ENCODE measurements at regions not wholly inside any gene's neighbourhood (a gene's known extent, or its start where the extent isn't known, plus 50 kb on each side); places are given as distances from the start of the nearest gene placed in this dataset.

- TF ChIP-seq CTCF (conservative IDR thresholded peaks at IDR 0.05; ENCODE audit: low read depth, low read length): no peak
- no peak overlapping the region for H3K4me3 ChIP-seq (ENCODE audit: low read length)
- DNase-seq (ENCODE audit: low read depth): no peak
Observed at GRCh38 chr6:121515630-121516265, 80.3 kb downstream of the GJA1 start.

DNA sequence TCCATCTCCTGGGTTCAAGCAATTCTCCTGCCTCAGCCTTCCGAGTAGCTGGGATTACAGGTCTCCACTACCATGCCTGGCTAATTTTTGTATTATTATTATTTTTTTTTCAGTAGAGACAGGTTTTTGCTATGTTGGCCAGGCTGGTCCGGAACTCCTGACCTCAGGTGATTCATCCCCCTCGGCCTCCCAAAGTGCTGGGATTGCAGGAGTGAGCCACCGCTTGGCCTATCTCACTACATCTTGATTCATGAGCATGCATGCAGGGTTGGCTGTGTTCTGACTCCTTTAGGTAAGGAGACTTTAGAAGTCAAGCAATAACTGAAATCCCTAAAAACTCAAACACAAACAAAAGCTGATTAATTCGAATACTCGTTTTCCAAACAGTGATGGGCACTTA is 80.9 kb downstream of the GJA1 start:
- no peak overlapping the region for H3K4me3 ChIP-seq (ENCODE audit: low read length)
- no peak for TF ChIP-seq CTCF (conservative IDR thresholded peaks at IDR 0.05; ENCODE audit: low read depth, low read length)
- no peak for DNase-seq (ENCODE audit: low read depth)

DNA sequence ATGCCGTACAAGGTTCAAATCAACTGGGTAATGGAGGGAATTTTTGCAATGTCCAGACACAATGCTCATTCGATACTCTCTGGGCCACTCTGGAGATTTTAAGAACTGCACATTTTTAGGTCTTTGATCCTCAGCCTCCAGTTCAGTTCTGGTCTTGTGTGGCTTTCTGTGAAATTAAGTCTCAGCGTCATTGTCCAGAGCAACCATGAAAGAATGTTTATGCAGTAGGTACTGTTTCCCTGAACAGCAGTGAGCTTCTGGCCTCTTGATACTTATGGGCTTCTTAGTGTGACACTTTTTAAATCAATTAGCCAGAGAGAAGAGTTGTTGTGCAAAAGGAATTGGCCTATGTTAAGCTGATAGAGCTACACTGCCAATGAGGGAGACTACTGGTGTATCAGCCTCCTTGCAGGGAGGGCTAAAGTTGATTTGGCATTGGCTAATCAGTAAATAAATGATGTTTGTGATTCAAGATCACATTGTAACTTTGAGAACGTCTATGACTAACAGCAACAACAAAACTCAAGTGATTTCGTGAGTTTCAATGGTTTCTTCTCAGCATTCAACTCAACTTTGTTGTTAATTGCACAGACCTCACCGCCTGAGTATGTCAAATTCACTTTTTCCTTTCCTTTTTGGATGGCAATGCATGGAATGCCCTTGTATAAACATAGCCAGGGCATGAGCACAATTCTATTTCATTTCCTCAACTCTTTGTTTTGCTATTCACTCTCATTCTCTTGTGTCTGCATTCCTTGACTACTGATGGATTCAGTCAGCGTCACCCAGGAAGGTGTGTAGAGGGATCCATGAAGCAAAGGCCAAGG is 85.1 kb downstream of the GJA1 start:
- H3K4me3 ChIP-seq (ENCODE audit: low read length): no peak overlapping the region
- no peak for TF ChIP-seq CTCF (conservative IDR thresholded peaks at IDR 0.05; ENCODE audit: low read depth, low read length)
- peak; percentile 55 for DNase-seq (ENCODE audit: low read depth)

DNA sequence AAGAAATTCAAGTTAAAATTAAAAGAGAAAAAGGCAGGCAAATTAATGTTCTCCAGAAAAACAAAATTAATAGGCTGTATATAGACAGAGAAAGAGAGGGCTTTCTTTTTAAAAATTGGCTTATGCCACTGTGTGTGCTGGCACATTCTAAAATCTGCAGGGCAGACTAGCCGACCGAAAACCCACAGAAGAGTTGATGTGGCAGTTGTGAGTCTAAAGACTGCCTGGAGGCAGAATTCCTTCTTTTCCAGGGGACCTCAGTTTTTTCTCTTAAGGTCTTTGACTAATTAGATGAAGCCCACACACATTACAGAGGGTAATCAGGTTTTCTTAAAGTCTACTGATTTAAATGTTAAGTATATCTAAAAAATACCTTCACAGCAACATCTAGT is 85.7 kb downstream of the GJA1 start:
- H3K4me3 ChIP-seq (ENCODE audit: low read length): no peak overlapping the region
- no peak for TF ChIP-seq CTCF (conservative IDR thresholded peaks at IDR 0.05; ENCODE audit: low read depth, low read length)
- no peak for DNase-seq (ENCODE audit: low read depth)

- TF ChIP-seq CTCF (conservative IDR thresholded peaks at IDR 0.05; ENCODE audit: low read depth, low read length): no peak
- DNase-seq (ENCODE audit: low read depth): peak; percentile 68
- no peak overlapping the region for H3K4me3 ChIP-seq (ENCODE audit: low read length)
Observed at GRCh38 chr6:121522265-121522664, 86.8 kb downstream of the GJA1 start.

DNA sequence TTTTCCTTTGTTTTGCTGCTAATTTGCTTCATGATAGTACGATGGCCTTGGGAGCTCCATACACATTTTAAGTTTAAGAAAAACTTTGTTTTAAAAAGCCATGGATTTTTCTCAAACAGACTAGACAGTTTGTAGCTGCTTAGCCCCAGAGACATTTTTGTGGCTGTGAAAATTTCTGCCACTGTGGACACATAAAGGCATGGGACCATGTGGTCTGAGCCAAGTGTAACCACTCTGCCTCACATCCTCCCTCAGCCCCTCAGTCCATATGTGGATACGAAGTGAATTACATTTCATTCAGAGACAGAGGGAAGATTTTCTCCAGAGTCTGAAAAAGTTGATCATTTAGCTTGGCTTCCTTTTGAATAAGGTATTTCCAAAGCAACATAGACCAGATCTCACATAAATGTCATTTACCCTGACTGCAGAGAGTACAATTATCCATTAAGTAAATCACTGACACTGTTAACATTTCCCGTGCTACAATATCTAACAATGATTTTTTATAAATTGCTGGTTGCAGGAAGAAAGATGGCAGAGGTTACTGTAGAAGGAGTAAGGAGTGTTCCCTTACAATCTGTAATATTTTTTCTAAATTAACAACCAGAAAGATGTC is 87.4 kb downstream of the GJA1 start:
- no peak overlapping the region for H3K4me3 ChIP-seq (ENCODE audit: low read length)
- no peak for TF ChIP-seq CTCF (conservative IDR thresholded peaks at IDR 0.05; ENCODE audit: low read depth, low read length)

More for the DNA sequence above, 87.4 kb downstream of the GJA1 start:
- no peak for DNase-seq (ENCODE audit: low read depth)
